NT2/D1 (cell line): ENCODE measurements at regions not wholly inside any gene's neighbourhood (a gene's known extent, or its start where the extent isn't known, plus 50 kb on each side); places are given as distances from the start of the nearest gene placed in this dataset.

ENCODE experiments used
- SUZ12 ChIP-seq: IDR thresholded peaks from 2 replicates; pipeline ENCODE4 v1.6.1; 2011; ENCODE audit not compliant: insufficient read length, insufficient read depth; ENCODE audit errors: extremely low read depth
- ZNF274 ChIP-seq: IDR thresholded peaks from 2 replicates; pipeline ENCODE4 v1.6.1; 2011; ENCODE audit warnings: mild to moderate bottlenecking, low read depth, low read length

DNA sequence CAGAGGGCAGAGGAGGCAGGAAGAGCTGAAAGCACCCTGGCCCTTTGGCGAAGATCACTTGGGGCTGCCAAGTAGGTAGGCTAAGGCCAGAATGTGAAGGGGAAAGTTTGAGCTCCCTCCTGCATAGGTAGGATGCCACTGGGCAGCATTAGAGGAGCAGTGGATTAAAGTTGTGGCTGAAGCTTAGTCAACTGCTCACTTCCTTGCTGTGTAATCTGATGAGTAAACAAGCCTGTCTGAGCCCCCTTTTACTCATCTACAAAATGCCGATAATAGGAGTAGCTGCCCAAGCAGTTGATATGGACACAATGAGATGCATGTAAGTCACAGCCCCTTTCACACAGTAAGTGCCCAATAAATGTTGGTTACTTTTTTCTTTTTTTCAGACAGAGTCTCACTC lies 216.4 kb downstream of the MN1 start:
- TF ChIP-seq ZNF274: no peak
- no peak for TF ChIP-seq SUZ12
